CD4-positive, alpha-beta T cell (primary cell): ENCODE measurements at regions not wholly inside any gene's neighbourhood (a gene's known extent, or its start where the extent isn't known, plus 50 kb on each side); places are given as distances from the start of the nearest gene placed in this dataset.

ENCODE experiments used
- ATAC-seq: fragments of 200-7000 bp; cut with Tn5 transposase; one replicate; pipeline ENCODE4 v1.10.0; 2022; ENCODE audit warnings: mild to moderate bottlenecking; ENCODE audit not compliant: poor library complexity
- CTCF ChIA-PET: fragments of 350-600 bp; sonication (Branson Sonifier 250); formaldehyde crosslinking; loops from one replicate; lab custom pipeline; 2021; ENCODE audit warnings: antibody characterized with exemption, inconsistent platforms; lab: Charles Lee
- POLR2A ChIA-PET: fragments of 350-600 bp; sonication (Branson Sonifier 250); formaldehyde crosslinking; loops from one replicate; lab custom pipeline; 2021; ENCODE audit warnings: antibody characterized with exemption, inconsistent platforms; lab: Charles Lee
- DNase-seq, 14 experiments: peaks; one replicate each; pipeline ENCODE4 v3.0.0-alpha.2; 2013 to 2020; ENCODE audit warnings: mixed read lengths in 2 of 14
- H3K27ac ChIP-seq, 2 donors: one replicate each; pipeline versions ENCODE4 v1.5.1 to v1.7.0; 2013; ENCODE audit warnings: low read length in 2 of 2, low read depth in 1 of 2, mild to moderate bottlenecking in 1 of 2
- H3K27me3 ChIP-seq, 2 experiments: 1 replicate in 1 of 2; 2 replicates in 1 of 2; pipeline versions ENCODE4 v1.6.1 to v1.7.0; 2013; ENCODE audit warnings: low read length in 2 of 2, control low read depth in 1 of 2, mild to moderate bottlenecking in 1 of 2, moderate library complexity in 1 of 2; ENCODE audit not compliant: insufficient read depth in 2 of 2, control insufficient read depth in 1 of 2
- H3K36me3 ChIP-seq: one replicate; pipeline ENCODE4 v1.6.1; 2013; ENCODE audit warnings: low read length, control low read depth; ENCODE audit not compliant: insufficient read depth
- H3K4me1 ChIP-seq: one replicate; pipeline ENCODE4 v1.6.1; 2013; ENCODE audit warnings: low read length, control low read depth; ENCODE audit not compliant: insufficient read depth
- H3K4me3 ChIP-seq: one replicate; pipeline ENCODE4 v1.5.1; 2013; ENCODE audit warnings: mild to moderate bottlenecking, low read length, moderate library complexity
- H3K9me3 ChIP-seq, 2 experiments: 1 replicate in 1 of 2; 2 replicates in 1 of 2; pipeline versions ENCODE4 v1.6.1 to v1.7.0; 2013; ENCODE audit warnings: low read length in 2 of 2, mild to moderate bottlenecking in 2 of 2, control low read depth in 1 of 2, moderate library complexity in 1 of 2; ENCODE audit not compliant: control insufficient read depth in 1 of 2, insufficient read depth in 1 of 2
- H3K27ac Mint-ChIP-seq: one replicate; pipeline ENCODE4 v1.8.0; 2020; ENCODE audit warnings: mixed read lengths
- H3K27me3 Mint-ChIP-seq: one replicate; pipeline ENCODE4 v1.8.0; 2021; ENCODE audit warnings: mixed read lengths
- H3K36me3 Mint-ChIP-seq: one replicate; pipeline ENCODE4 v1.8.0; 2021; ENCODE audit warnings: low read depth, mixed read lengths
- H3K4me1 Mint-ChIP-seq: one replicate; pipeline ENCODE4 v1.8.0; 2021; ENCODE audit warnings: low read depth, mixed read lengths
- H3K4me3 Mint-ChIP-seq: one replicate; pipeline ENCODE4 v1.8.0; 2020; ENCODE audit warnings: mild to moderate bottlenecking, mixed read lengths
- H3K9me3 Mint-ChIP-seq: one replicate; pipeline ENCODE4 v1.8.0; 2020; ENCODE audit warnings: mixed read lengths
- CTCF ChIP-seq: fragments of 200-600 bp; IDR thresholded peaks from one replicate; pipeline ENCODE4 v1.8.0; 2022; ENCODE audit warnings: antibody characterized with exemption, mild to moderate bottlenecking
- intact Hi-C, 2 experiments: fragments of 100-400 bp; cut with DNase I in 1 of 2; cut with micrococcal nuclease in 1 of 2; formaldehyde crosslinking; loops; one replicate each; pipeline versions ENCODE4 v1.15.1 to v1.9.0; 2023 to 2025; cut with DNase I, micrococcal nuclease

GRCh38 chr4:111748157-111748556 is 397.1 kb upstream of the FAM241A start:
- POLR2A ChIA-PET: no interaction called here
- Mint-ChIP-seq H3K4me1 (no peaks in the 10 kb centered on the region), H3K9me3 (no peaks in the 10 kb centered on the region), H3K27me3 (no peaks in the 10 kb centered on the region), H3K36me3 (no peaks in the 10 kb centered on the region), H3K27ac (no peak overlapping the region), H3K4me3 (no peak overlapping the region)
- TF ChIP-seq CTCF: no peak
- no peak for DNase-seq
- CTCF ChIA-PET: no interaction called here
- Histone ChIP-seq H3K4me3 (no peak overlapping the region), H3K4me1 (no peaks in the 10 kb centered on the region), H3K27ac (no peak overlapping the region), H3K36me3 (no peaks in the 10 kb centered on the region), H3K27me3 (no peaks in the 10 kb centered on the region), H3K9me3 (no peaks in the 10 kb centered on the region)
- ATAC-seq: no peak
- intact Hi-C loops: no loop called here

GRCh38 chr4:111754003-111754402 is 391.3 kb upstream of the FAM241A start:
- H3K27me3 Mint-ChIP-seq: no peaks in the 10 kb centered on the region
- Histone ChIP-seq H3K36me3 (no peaks in the 10 kb centered on the region), H3K27me3 (no peaks in the 10 kb centered on the region), H3K9me3 (no peaks in the 10 kb centered on the region), H3K27ac (no peak overlapping the region), H3K4me3 (no peak overlapping the region), H3K4me1 (no peaks in the 10 kb centered on the region)
- no peak overlapping the region for H3K4me3 Mint-ChIP-seq
- no peaks in the 10 kb centered on the region for H3K4me1 Mint-ChIP-seq
- intact Hi-C loops: no loop called here
- no peaks in the 10 kb centered on the region for H3K9me3 Mint-ChIP-seq
- H3K27ac Mint-ChIP-seq: no peak overlapping the region
- POLR2A ChIA-PET: no interaction called here
- no peaks in the 10 kb centered on the region for H3K36me3 Mint-ChIP-seq
- no peak for ATAC-seq
- CTCF ChIA-PET: no interaction called here
- no peak for TF ChIP-seq CTCF
- DNase-seq: no peak

GRCh38 chr4:111755571-111755970 is 389.7 kb upstream of the FAM241A start:
- Histone ChIP-seq H3K27ac (no peak overlapping the region), H3K4me3 (no peak overlapping the region), H3K27me3 (no peaks in the 10 kb centered on the region), H3K4me1 (no peaks in the 10 kb centered on the region), H3K36me3 (no peaks in the 10 kb centered on the region), H3K9me3 (no peaks in the 10 kb centered on the region)
- POLR2A ChIA-PET: no interaction called here
- TF ChIP-seq CTCF: no peak
- intact Hi-C loops: no loop called here
- CTCF ChIA-PET: no interaction called here
- Mint-ChIP-seq H3K4me3 (no peak overlapping the region), H3K4me1 (no peaks in the 10 kb centered on the region), H3K36me3 (no peaks in the 10 kb centered on the region), H3K9me3 (no peaks in the 10 kb centered on the region), H3K27ac (no peak overlapping the region), H3K27me3 (no peaks in the 10 kb centered on the region)
- ATAC-seq: no peak
- DNase-seq: no peak
